NAMALWA (cell line): ENCODE measurements at regions not wholly inside any gene's neighbourhood (a gene's known extent, or its start where the extent isn't known, plus 50 kb on each side); places are given as distances from the start of the nearest gene placed in this dataset.

Experiments
- DNase-seq: peaks from one replicate; pipeline ENCODE4 v3.0.0-alpha.2; 2015; ENCODE audit warnings: low spot score

GRCh38 chrX:16496175-16496574 lies 153.8 kb upstream of the S100G start:
- DNase-seq: no peak

GRCh38 chrX:16511796-16512776 lies 137.9 kb upstream of the S100G start:
- DNase-seq: no peak

GRCh38 chrX:16516232-16516876 lies 133.6 kb upstream of the S100G start:
- no peak for DNase-seq

- DNase-seq: no peak
Measured at GRCh38 chrX:16517039-16517605, 132.8 kb upstream of the S100G start.

- DNase-seq: no peak
Measured at GRCh38 chrX:16518131-16518530, 131.8 kb upstream of the S100G start.

GRCh38 chrX:16524316-16524715 lies 125.6 kb upstream of the S100G start:
- no peak for DNase-seq

- no peak for DNase-seq
Measured at GRCh38 chrX:16526003-16526402, 124.0 kb upstream of the S100G start.

- DNase-seq: no peak
Measured at GRCh38 chrX:16528620-16529019, 121.3 kb upstream of the S100G start.
